GM13977 (cell line): ENCODE measurements at regions not wholly inside any gene's neighbourhood (a gene's known extent, or its start where the extent isn't known, plus 50 kb on each side); places are given as distances from the start of the nearest gene placed in this dataset.

Experiments used
- DNase-seq: peaks from one replicate; pipeline ENCODE4 v3.0.0; 2012; ENCODE audit warnings: low spot score
- CTCF ChIP-seq: IDR thresholded peaks from 2 replicates; pipeline ENCODE4 v1.5.1; 2012; ENCODE audit warnings: mild to moderate bottlenecking, control low read depth; ENCODE audit not compliant: insufficient read depth; ENCODE audit errors: extremely low read depth, missing control alignments
- in situ Hi-C: fragments of 300-500 bp; cut with MboI; formaldehyde crosslinking; loops from one replicate; pipeline ENCODE4 v1.12.0; 2022; ENCODE audit warnings: low sequenced_read_pairs, low pct_unique_long_range_greater_than_20kb, mixed read lengths, inconsistent platforms; ENCODE audit not compliant: unreplicated experiment

GRCh38 chr1:68800182-68800581 lies 303.3 kb upstream of the DEPDC1 start:
- TF ChIP-seq CTCF, result no peak
- in situ Hi-C loops, result no loop called here
- DNase-seq, result no peak

- in situ Hi-C loops, result no loop called here
- no peak for TF ChIP-seq CTCF
- no peak for DNase-seq
Measured at GRCh38 chr1:68801440-68801839, 304.6 kb upstream of the DEPDC1 start.

- no peak for DNase-seq
- in situ Hi-C loops, result no loop called here
- TF ChIP-seq CTCF, result no peak
Measured at GRCh38 chr1:68805097-68805641, 308.3 kb upstream of the DEPDC1 start.

GRCh38 chr1:68808351-68808750 lies 311.5 kb upstream of the DEPDC1 start:
- in situ Hi-C loops, result no loop called here
- no peak for DNase-seq
- TF ChIP-seq CTCF, result no peak

GRCh38 chr1:68811806-68812205 lies 314.9 kb upstream of the DEPDC1 start:
- in situ Hi-C loops, result no loop called here
- no peak for DNase-seq
- TF ChIP-seq CTCF, result no peak

- DNase-seq, result no peak
- TF ChIP-seq CTCF, result no peak
- in situ Hi-C loops, result no loop called here
Measured at GRCh38 chr1:68812333-68812732, 315.5 kb upstream of the DEPDC1 start.

GRCh38 chr1:68814067-68814466 lies 317.2 kb upstream of the DEPDC1 start:
- DNase-seq, result no peak
- in situ Hi-C loops, result no loop called here
- no peak for TF ChIP-seq CTCF
